Neuronal stem cell (in vitro differentiated cells): ENCODE measurements at regions not wholly inside any gene's neighbourhood (a gene's known extent, or its start where the extent isn't known, plus 50 kb on each side); places are given as distances from the start of the nearest gene placed in this dataset.

Source experiments
- DNase-seq: peaks from one replicate; pipeline ENCODE4 v3.0.0-alpha.2; 2013; ENCODE audit warnings: low spot score
- H2AFZ ChIP-seq: one replicate; pipeline ENCODE4 v1.6.1; 2013; ENCODE audit warnings: mild to moderate bottlenecking, low read length, inconsistent platforms
- H2AK5ac ChIP-seq: 2 replicates; pipeline ENCODE4 v1.6.1; 2013; ENCODE audit warnings: low read depth, mild to moderate bottlenecking, inconsistent platforms, low read length, moderate library complexity, mixed read lengths
- H2BK120ac ChIP-seq: 2 replicates; pipeline ENCODE4 v1.6.1; 2013; ENCODE audit warnings: low read depth, mild to moderate bottlenecking, inconsistent platforms, low read length, moderate library complexity, mixed read lengths
- H2BK12ac ChIP-seq: one replicate; pipeline ENCODE4 v1.6.1; 2013; ENCODE audit warnings: low read length, inconsistent platforms
- H2BK15ac ChIP-seq: 2 replicates; pipeline ENCODE4 v1.6.1; 2013; ENCODE audit warnings: mild to moderate bottlenecking, low read length, inconsistent platforms, mixed read lengths
- H2BK5ac ChIP-seq: one replicate; pipeline ENCODE4 v1.6.1; 2013; ENCODE audit warnings: inconsistent platforms, mild to moderate bottlenecking, low read length, moderate library complexity
- H3K14ac ChIP-seq: one replicate; pipeline ENCODE4 v1.6.1; 2013; ENCODE audit warnings: low read length, inconsistent platforms
- H3K18ac ChIP-seq: 2 replicates; pipeline ENCODE4 v1.6.1; 2013; ENCODE audit warnings: low read length, inconsistent platforms
- H3K23ac ChIP-seq: 2 replicates; pipeline ENCODE4 v1.6.1; 2013; ENCODE audit warnings: low read depth, mild to moderate bottlenecking, mixed read lengths, low read length, inconsistent platforms; ENCODE audit not compliant: poor library complexity
- H3K27ac ChIP-seq: replicated peaks from 3 replicates; pipeline ENCODE4 v1.5.1; 2013; ENCODE audit warnings: low read length, inconsistent platforms
- H3K27me3 ChIP-seq, 3 experiments: 2 replicates each; pipeline ENCODE4 v1.6.1; 2013; ENCODE audit warnings: low read length in 3 of 3, mild to moderate bottlenecking in 2 of 3, inconsistent platforms in 1 of 3, low read depth in 1 of 3, mixed read lengths in 1 of 3, moderate library complexity in 1 of 3; ENCODE audit not compliant: control insufficient read depth in 3 of 3, insufficient read depth in 3 of 3
- H3K36me3 ChIP-seq, 2 donors: replicated peaks in 1 of 2; 2 replicates each; pipeline ENCODE4 v1.6.1; 2013; ENCODE audit warnings: low read length in 2 of 2; ENCODE audit not compliant: control insufficient read depth in 2 of 2, insufficient read depth in 2 of 2
- H3K4ac ChIP-seq: 2 replicates; pipeline ENCODE4 v1.6.1; 2013; ENCODE audit warnings: inconsistent platforms, mild to moderate bottlenecking, low read length, moderate library complexity
- H3K4me1 ChIP-seq, 2 donors: 1 replicate in 1 of 2; 2 replicates in 1 of 2; pipeline ENCODE4 v1.6.1; 2013; ENCODE audit warnings: low read length in 2 of 2, low read depth in 1 of 2; ENCODE audit not compliant: control insufficient read depth in 2 of 2, insufficient read depth in 1 of 2
- H3K4me2 ChIP-seq: one replicate; pipeline ENCODE4 v1.6.1; 2013; ENCODE audit warnings: mild to moderate bottlenecking, low read length, inconsistent platforms; ENCODE audit not compliant: insufficient read depth, poor library complexity, severe bottlenecking
- H3K4me3 ChIP-seq, 2 donors: 2 replicates each; pipeline ENCODE4 v1.5.1; 2013; ENCODE audit warnings: low read length in 2 of 2, mild to moderate bottlenecking in 2 of 2, inconsistent platforms in 1 of 2, moderate library complexity in 1 of 2
- H3K79me1 ChIP-seq: one replicate; pipeline ENCODE4 v1.6.1; 2013; ENCODE audit warnings: low read depth, mild to moderate bottlenecking, inconsistent platforms, low read length, moderate library complexity
- H3K9ac ChIP-seq: one replicate; pipeline ENCODE4 v1.6.1; 2013; ENCODE audit warnings: mild to moderate bottlenecking, low read depth, low read length, inconsistent platforms; ENCODE audit not compliant: poor library complexity
- H3K9me3 ChIP-seq, 2 donors: replicated peaks in 1 of 2; 2 replicates each; pipeline versions ENCODE3 to v1.6.1; 2013; ENCODE audit warnings: low read length in 2 of 2, mild to moderate bottlenecking in 2 of 2, inconsistent platforms in 1 of 2, low read depth in 1 of 2, mixed read lengths in 1 of 2, moderate library complexity in 1 of 2; ENCODE audit not compliant: control insufficient read depth in 2 of 2, insufficient read depth in 1 of 2
- H4K8ac ChIP-seq: one replicate; pipeline ENCODE4 v1.6.1; 2013; ENCODE audit warnings: low read depth, mild to moderate bottlenecking, inconsistent platforms, low read length, moderate library complexity
- H4K91ac ChIP-seq: one replicate; pipeline ENCODE4 v1.6.1; 2013; ENCODE audit warnings: low read length, low read depth, mild to moderate bottlenecking, inconsistent platforms; ENCODE audit not compliant: poor library complexity
- WGBS, 2 donors: extraction: QIAGEN DNeasy Blood & Tissue Kit; methylation state at CpG; one replicate each; pipeline ENCODE4 v1.1.7; 2013; ENCODE audit warnings: missing lambda C conversion rate in 2 of 2, mixed read lengths in 1 of 2; ENCODE audit not compliant: insufficient read length in 2 of 2, insufficient replicate concordance in 1 of 2; ENCODE audit errors: extremely low coverage in 2 of 2; 5-methylcytosine and 5-hydroxymethylcytosine counted together

DNA sequence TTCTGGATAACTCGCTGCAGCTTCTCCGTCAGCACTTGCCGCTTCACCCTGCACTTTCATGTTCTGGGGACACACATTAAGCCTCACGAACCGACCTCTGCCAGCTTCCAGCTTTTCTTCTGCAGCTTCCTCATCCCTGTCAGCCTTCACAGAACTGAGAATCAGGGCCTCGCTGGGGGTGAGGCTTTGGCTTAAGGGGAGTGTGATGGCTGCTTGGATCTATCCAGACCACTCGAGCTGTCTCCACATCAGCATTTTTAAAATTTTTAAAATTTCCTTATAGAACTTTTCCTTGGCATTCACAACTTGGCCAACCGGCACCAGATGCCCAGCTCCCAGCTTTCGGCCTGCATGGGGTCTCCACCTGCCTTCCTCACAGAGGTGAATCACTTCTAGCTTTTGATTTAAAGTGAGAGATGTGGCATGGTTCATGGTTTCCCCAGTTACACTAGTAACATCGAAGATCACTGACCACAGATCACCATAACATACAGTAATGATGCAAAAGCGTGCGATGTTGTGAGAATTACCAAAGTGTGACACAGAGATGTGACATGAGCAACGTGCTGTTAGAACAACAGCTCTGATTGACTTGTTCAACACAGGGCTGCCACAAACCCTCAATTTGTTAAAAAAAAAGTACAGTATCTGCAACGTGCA, 139.1 kb upstream of the C14orf180 start:
- H3K4me1 ChIP-seq: peaks cover 0 to 39% of the 10 kb centered on the region in 2 donors
- no peak overlapping the region for H3K18ac ChIP-seq
- no peak overlapping the region for H4K8ac ChIP-seq
- H2AFZ ChIP-seq: no peak overlapping the region
- no peaks in the 10 kb centered on the region for H3K36me3 ChIP-seq
- H2BK15ac ChIP-seq: no peak overlapping the region
- H3K27me3 ChIP-seq: peaks cover 0 to 20% (median 0%) of the 10 kb centered on the region in 3 experiments
- H2BK5ac ChIP-seq: no peak overlapping the region
- H2BK12ac ChIP-seq: no peak overlapping the region
- no peak overlapping the region for H3K4me3 ChIP-seq
- H3K79me1 ChIP-seq: no peaks in the 10 kb centered on the region
- H3K4ac ChIP-seq: no peak overlapping the region
- H3K9me3 ChIP-seq: no peaks in the 10 kb centered on the region
- H3K14ac ChIP-seq: no peak overlapping the region
- no peak overlapping the region for H2AK5ac ChIP-seq
- no peak overlapping the region for H3K4me2 ChIP-seq
- H2BK120ac ChIP-seq: no peak overlapping the region
- H3K27ac ChIP-seq: no peak overlapping the region
- DNase-seq: no peak
- no peak overlapping the region for H4K91ac ChIP-seq
- WGBS, 2 donors: no CpG with 5 or more reads among the region's 14 CpGs
- H3K9ac ChIP-seq: no peak overlapping the region
- H3K23ac ChIP-seq: no peak overlapping the region

DNA sequence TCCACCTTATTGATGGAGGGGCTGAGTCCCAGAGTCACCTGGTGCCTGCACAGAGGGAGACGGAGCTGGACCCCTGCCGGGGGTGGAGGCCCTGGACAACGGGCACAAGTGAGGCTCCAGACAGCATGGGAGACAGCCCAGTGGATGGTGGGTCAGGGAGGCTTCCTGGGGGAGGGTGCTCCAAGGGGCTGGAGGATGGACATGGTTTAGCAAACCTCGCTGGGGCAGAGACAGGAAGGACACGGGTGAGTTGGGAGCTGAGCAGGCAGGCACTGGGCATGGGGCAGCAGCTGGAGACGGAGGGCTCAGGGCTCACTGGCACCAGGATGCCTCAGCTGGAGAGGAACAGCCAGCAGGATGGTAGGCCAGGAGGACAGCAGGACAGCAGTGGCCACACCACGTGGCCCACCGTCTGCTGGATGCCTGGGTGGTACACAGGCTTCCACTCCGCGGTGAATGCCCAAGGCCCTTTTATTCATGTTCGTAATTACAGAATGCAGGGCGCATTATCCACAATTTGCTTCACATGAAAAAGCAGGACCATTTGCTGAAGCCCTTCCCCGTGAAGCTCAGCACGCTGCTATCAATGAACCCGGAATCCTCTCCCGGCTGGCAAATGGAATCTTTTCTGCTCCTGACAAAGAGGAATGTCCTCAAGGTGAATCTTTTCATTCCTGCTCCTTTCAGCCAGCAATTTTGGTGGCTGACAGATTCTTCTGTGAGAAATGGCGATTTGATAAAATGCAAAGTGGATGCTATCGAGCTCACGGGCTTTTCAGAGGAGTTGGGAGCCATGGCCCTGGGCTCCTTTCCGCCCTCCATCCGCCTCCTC, 138.1 kb upstream of the C14orf180 start:
- Histone ChIP-seq H3K18ac (peak overlapping the region; percentile 96), H2BK15ac (peak overlapping the region; percentile 51), H3K23ac (no peak overlapping the region), H4K91ac (no peak overlapping the region), H2AK5ac (no peak overlapping the region), H2BK12ac (no peak overlapping the region), H3K14ac (no peak overlapping the region), H3K9me3 (no peaks in the 10 kb centered on the region), H3K4me3 (no peak overlapping the region), H4K8ac (no peak overlapping the region), H3K4ac (no peak overlapping the region), H2BK5ac (no peak overlapping the region), H3K27ac (no peak overlapping the region), H3K27me3 (peaks cover 0 to 20% (median 0%) of the 10 kb centered on the region in 3 experiments), H3K4me1 (peaks cover 0 to 35% of the 10 kb centered on the region in 2 donors), H2AFZ (no peak overlapping the region), H3K36me3 (no peaks in the 10 kb centered on the region), H2BK120ac (peak overlapping the region; percentile 6), H3K79me1 (no peaks in the 10 kb centered on the region), H3K9ac (peak overlapping the region; percentile 0), H3K4me2 (no peak overlapping the region)
- WGBS, 2 donors: no CpG with 5 or more reads among the region's 21 CpGs
- no peak for DNase-seq

DNA sequence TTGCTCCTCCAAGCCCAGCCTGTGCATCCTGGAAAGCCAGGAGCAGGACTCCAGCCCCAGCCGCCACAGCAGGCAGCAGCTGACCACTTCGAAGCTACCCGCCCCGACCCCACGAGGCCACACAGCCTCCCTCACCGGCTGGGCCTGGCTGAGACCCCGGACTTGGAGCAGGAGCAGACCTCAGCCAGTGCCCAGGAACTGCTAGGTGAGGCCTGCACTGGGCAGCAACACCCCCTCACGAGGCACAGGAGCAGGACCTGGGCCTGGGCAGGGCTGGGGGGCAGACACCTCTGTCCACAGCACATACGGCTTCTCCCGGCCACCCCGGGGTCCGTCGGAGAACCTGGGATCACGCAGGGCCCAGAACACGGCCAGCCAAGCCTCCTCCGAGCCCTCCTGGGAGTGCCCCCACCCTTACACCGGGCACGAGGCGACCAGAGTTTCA, 137.4 kb upstream of the C14orf180 start:
- Histone ChIP-seq H3K79me1 (no peaks in the 10 kb centered on the region), H3K4me1 (peaks cover 0 to 29% of the 10 kb centered on the region in 2 donors), H3K18ac (peak overlapping the region; percentile 96), H4K91ac (no peak overlapping the region), H3K27me3 (peaks cover 0 to 20% (median 0%) of the 10 kb centered on the region in 3 experiments), H3K9me3 (no peaks in the 10 kb centered on the region), H3K4ac (peak overlapping the region; percentile 79), H3K4me2 (no peak overlapping the region), H3K27ac (no peak overlapping the region), H3K14ac (no peak overlapping the region), H3K23ac (peak overlapping the region; percentile 25), H2BK15ac (peak overlapping the region; percentile 51), H2BK120ac (peak overlapping the region; percentile 6), H2BK5ac (no peak overlapping the region), H2AFZ (no peak overlapping the region), H3K9ac (peak overlapping the region; percentile 0), H2BK12ac (peak overlapping the region; percentile 26), H2AK5ac (peak overlapping the region; percentile 59), H4K8ac (no peak overlapping the region), H3K4me3 (no peak overlapping the region), H3K36me3 (no peaks in the 10 kb centered on the region)
- WGBS, 2 donors: no CpG with 5 or more reads among the region's 19 CpGs
- no peak for DNase-seq
